Mesendoderm (in vitro differentiated cells): ENCODE measurements at regions not wholly inside any gene's neighbourhood (a gene's known extent, or its start where the extent isn't known, plus 50 kb on each side); places are given as distances from the start of the nearest gene placed in this dataset.

ENCODE experiments used
- DNase-seq: peaks from one replicate; pipeline ENCODE4 v3.0.0; 2013
- H2AK5ac ChIP-seq: 2 replicates; pipeline ENCODE4 v1.6.1; 2013; ENCODE audit warnings: low read length, inconsistent platforms
- H2BK120ac ChIP-seq: 2 replicates; pipeline ENCODE4 v1.6.1; 2013; ENCODE audit warnings: low read depth, mild to moderate bottlenecking, low read length, moderate library complexity, mixed read lengths
- H2BK15ac ChIP-seq: replicated peaks from 2 replicates; pipeline ENCODE4 v1.6.1; 2013; ENCODE audit warnings: low read depth, mild to moderate bottlenecking, moderate library complexity
- H2BK5ac ChIP-seq: 2 replicates; pipeline ENCODE4 v1.6.1; 2013; ENCODE audit warnings: low read length, inconsistent platforms
- H3K18ac ChIP-seq: 2 replicates; pipeline ENCODE4 v1.6.1; 2013; ENCODE audit warnings: mild to moderate bottlenecking, low read length, mixed read lengths
- H3K23ac ChIP-seq: one replicate; pipeline ENCODE4 v1.6.1; 2013; ENCODE audit warnings: low read length
- H3K27ac ChIP-seq: 2 replicates; pipeline ENCODE4 v1.5.1; 2013; ENCODE audit warnings: low read depth, mild to moderate bottlenecking, inconsistent platforms, low read length, moderate library complexity
- H3K27me3 ChIP-seq: 2 replicates; pipeline ENCODE4 v1.6.1; 2013; ENCODE audit warnings: low read length, control low read depth, mild to moderate bottlenecking, inconsistent platforms; ENCODE audit not compliant: insufficient read depth, poor library complexity
- H3K36me3 ChIP-seq: 2 replicates; pipeline ENCODE4 v1.6.1; 2013; ENCODE audit warnings: low read length, inconsistent platforms; ENCODE audit not compliant: control insufficient read depth, insufficient read depth
- H3K4ac ChIP-seq: one replicate; pipeline ENCODE4 v1.6.1; 2013; ENCODE audit warnings: low read depth, mild to moderate bottlenecking, low read length, moderate library complexity
- H3K4me1 ChIP-seq: 2 replicates; pipeline ENCODE4 v1.6.1; 2013; ENCODE audit warnings: low read depth, low read length, inconsistent platforms; ENCODE audit not compliant: control insufficient read depth
- H3K4me2 ChIP-seq: 2 replicates; pipeline ENCODE4 v1.6.1; 2013; ENCODE audit warnings: low read length
- H3K4me3 ChIP-seq: 2 replicates; pipeline ENCODE4 v1.5.1; 2013; ENCODE audit warnings: mild to moderate bottlenecking, low read length
- H3K56ac ChIP-seq: one replicate; pipeline ENCODE4 v1.6.1; 2013; ENCODE audit warnings: low read length
- H3K79me1 ChIP-seq: 2 replicates; pipeline ENCODE4 v1.6.1; 2013; ENCODE audit warnings: low read length, inconsistent platforms
- H3K79me2 ChIP-seq: 2 replicates; pipeline ENCODE4 v1.6.1; 2013; ENCODE audit warnings: mild to moderate bottlenecking, low read length; ENCODE audit not compliant: control insufficient read depth, insufficient read depth
- H3K9ac ChIP-seq: 2 replicates; pipeline ENCODE4 v1.6.1; 2013; ENCODE audit warnings: low read length, inconsistent platforms
- H4K5ac ChIP-seq: one replicate; pipeline ENCODE4 v1.6.1; 2013; ENCODE audit warnings: low read length
- H4K8ac ChIP-seq: one replicate; pipeline ENCODE4 v1.6.1; 2013; ENCODE audit warnings: low read depth, mild to moderate bottlenecking, control low read depth, low read length, moderate library complexity
- WGBS: extraction: QIAGEN DNeasy Blood & Tissue Kit; methylation state at CpG from one replicate; pipeline ENCODE4 v1.1.7; 2013; ENCODE audit warnings: low lambda C conversion rate, missing lambda C conversion rate; ENCODE audit not compliant: insufficient coverage; ENCODE audit errors: extremely low coverage; 5-methylcytosine and 5-hydroxymethylcytosine counted together

- Histone ChIP-seq H3K79me2 (no peaks in the 10 kb centered on the region), H3K4me2 (no peak overlapping the region), H3K9ac (no peak overlapping the region), H3K27me3 (no peaks in the 10 kb centered on the region), H2BK5ac (no peak overlapping the region), H3K4me1 (no peaks in the 10 kb centered on the region), H3K23ac (no peak overlapping the region), H3K27ac (no peak overlapping the region), H3K4me3 (no peak overlapping the region), H2BK15ac (no peak overlapping the region), H3K56ac (no peak overlapping the region), H4K8ac (no peak overlapping the region), H3K4ac (no peak overlapping the region), H2AK5ac (no peak overlapping the region), H3K36me3 (no peaks in the 10 kb centered on the region), H2BK120ac (no peak overlapping the region), H3K79me1 (no peaks in the 10 kb centered on the region), H3K18ac (no peak overlapping the region), H4K5ac (no peak overlapping the region)
- WGBS, result no CpG with 5 or more reads among the region's 2 CpGs
- no peak for DNase-seq
These were observed 105.1 kb downstream of the SEC16B start for GRCh38 chr1:177864538-177865305.

GRCh38 chr1:177863796-177864195 is 106.1 kb downstream of the SEC16B start:
- Histone ChIP-seq H3K79me1 (no peaks in the 10 kb centered on the region), H3K9ac (no peak overlapping the region), H3K27me3 (no peaks in the 10 kb centered on the region), H3K36me3 (no peaks in the 10 kb centered on the region), H3K56ac (no peak overlapping the region), H2BK120ac (no peak overlapping the region), H3K27ac (no peak overlapping the region), H3K4me1 (no peaks in the 10 kb centered on the region), H3K4me2 (no peak overlapping the region), H3K4ac (no peak overlapping the region), H3K23ac (no peak overlapping the region), H3K4me3 (no peak overlapping the region), H3K79me2 (no peaks in the 10 kb centered on the region), H4K8ac (no peak overlapping the region), H2AK5ac (no peak overlapping the region), H3K18ac (no peak overlapping the region), H2BK15ac (no peak overlapping the region), H2BK5ac (no peak overlapping the region), H4K5ac (no peak overlapping the region)
- no peak for DNase-seq
- WGBS, result no CpG with 5 or more reads among the region's 4 CpGs

- Histone ChIP-seq H2BK120ac (no peak overlapping the region), H3K18ac (no peak overlapping the region), H3K4me1 (no peaks in the 10 kb centered on the region), H2BK5ac (no peak overlapping the region), H2BK15ac (no peak overlapping the region), H4K5ac (no peak overlapping the region), H3K56ac (no peak overlapping the region), H3K79me2 (no peaks in the 10 kb centered on the region), H4K8ac (no peak overlapping the region), H3K79me1 (no peaks in the 10 kb centered on the region), H3K9ac (no peak overlapping the region), H3K27me3 (no peaks in the 10 kb centered on the region), H2AK5ac (no peak overlapping the region), H3K23ac (no peak overlapping the region), H3K36me3 (no peaks in the 10 kb centered on the region), H3K4ac (no peak overlapping the region), H3K27ac (no peak overlapping the region), H3K4me3 (no peak overlapping the region), H3K4me2 (no peak overlapping the region)
- DNase-seq, result no peak
- WGBS, result no CpG with 5 or more reads among the region's 2 CpGs
These were observed 106.9 kb downstream of the SEC16B start for GRCh38 chr1:177862916-177863315.

DNA sequence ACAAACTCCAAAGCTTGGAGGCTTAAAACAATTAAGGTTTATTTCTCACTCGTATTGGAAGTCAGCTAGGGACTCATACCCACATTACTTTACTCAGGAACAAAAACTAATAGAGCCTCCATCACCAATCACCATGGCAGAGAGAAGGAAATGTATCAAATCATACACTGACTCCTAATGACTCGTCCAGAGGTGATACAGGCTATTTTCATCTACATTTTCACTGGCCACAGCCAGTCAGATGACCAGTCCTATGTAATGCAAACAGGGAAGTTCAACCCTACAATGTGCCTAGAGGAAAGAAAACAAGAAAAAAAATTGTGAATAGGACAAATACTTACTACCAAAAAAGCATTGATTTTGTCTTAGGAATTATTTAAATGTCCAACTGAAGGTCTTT is 110.3 kb downstream of the SEC16B start:
- H4K8ac ChIP-seq, result no peak overlapping the region
- no peak overlapping the region for H4K5ac ChIP-seq
- H3K4me2 ChIP-seq, result no peak overlapping the region
- H2BK5ac ChIP-seq, result no peak overlapping the region
- no peak overlapping the region for H2BK15ac ChIP-seq
- H3K27ac ChIP-seq, result no peak overlapping the region
- no peak overlapping the region for H3K4ac ChIP-seq
- no peak overlapping the region for H3K18ac ChIP-seq
- no peaks in the 10 kb centered on the region for H3K79me1 ChIP-seq
- no peak overlapping the region for H3K9ac ChIP-seq
- no peak overlapping the region for H2BK120ac ChIP-seq
- H3K23ac ChIP-seq, result no peak overlapping the region
- H3K36me3 ChIP-seq, result no peaks in the 10 kb centered on the region
- DNase-seq, result no peak
- H3K56ac ChIP-seq, result no peak overlapping the region
- H3K4me3 ChIP-seq, result no peak overlapping the region
- no peaks in the 10 kb centered on the region for H3K4me1 ChIP-seq
- no peaks in the 10 kb centered on the region for H3K79me2 ChIP-seq
- no CpG with 5 or more reads among the region's 2 CpGs for WGBS
- H3K27me3 ChIP-seq, result no peaks in the 10 kb centered on the region
- H2AK5ac ChIP-seq, result no peak overlapping the region

DNA sequence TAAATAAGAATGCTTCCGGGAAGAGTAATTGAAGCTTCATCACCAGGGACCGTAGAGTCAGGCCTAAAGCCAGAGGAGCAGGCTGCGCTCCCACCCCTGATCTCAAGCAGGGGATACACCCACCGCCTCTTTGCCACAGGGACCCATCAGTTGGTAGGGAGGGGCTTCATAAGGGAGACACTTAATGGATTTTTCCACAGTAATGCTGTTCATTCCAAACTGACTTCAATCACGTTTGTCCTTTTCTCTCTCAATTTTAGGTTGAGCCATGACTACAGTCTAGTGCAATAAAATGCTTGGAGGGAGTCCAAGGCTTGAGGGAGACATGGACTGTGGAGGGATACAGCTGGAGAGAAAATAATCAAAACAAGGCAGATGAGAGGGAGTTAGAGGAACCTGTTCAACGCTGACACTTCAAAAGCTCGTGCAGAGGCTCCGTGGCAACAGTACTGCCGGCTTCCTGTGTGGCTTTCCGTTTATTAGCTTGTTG is 111.5 kb downstream of the SEC16B start:
- peak; percentile 10 for DNase-seq
- Histone ChIP-seq H3K9ac (no peak overlapping the region), H3K4ac (no peak overlapping the region), H4K8ac (no peak overlapping the region), H3K23ac (no peak overlapping the region), H2BK15ac (no peak overlapping the region), H4K5ac (no peak overlapping the region), H2AK5ac (no peak overlapping the region), H3K18ac (no peak overlapping the region), H3K27ac (no peak overlapping the region), H3K79me2 (no peaks in the 10 kb centered on the region), H3K4me3 (no peak overlapping the region), H2BK5ac (no peak overlapping the region), H3K27me3 (no peaks in the 10 kb centered on the region), H3K79me1 (no peaks in the 10 kb centered on the region), H3K36me3 (no peaks in the 10 kb centered on the region), H3K4me1 (no peaks in the 10 kb centered on the region), H3K4me2 (no peak overlapping the region), H2BK120ac (no peak overlapping the region), H3K56ac (no peak overlapping the region)
- WGBS, result no CpG with 5 or more reads among the region's 10 CpGs

DNA sequence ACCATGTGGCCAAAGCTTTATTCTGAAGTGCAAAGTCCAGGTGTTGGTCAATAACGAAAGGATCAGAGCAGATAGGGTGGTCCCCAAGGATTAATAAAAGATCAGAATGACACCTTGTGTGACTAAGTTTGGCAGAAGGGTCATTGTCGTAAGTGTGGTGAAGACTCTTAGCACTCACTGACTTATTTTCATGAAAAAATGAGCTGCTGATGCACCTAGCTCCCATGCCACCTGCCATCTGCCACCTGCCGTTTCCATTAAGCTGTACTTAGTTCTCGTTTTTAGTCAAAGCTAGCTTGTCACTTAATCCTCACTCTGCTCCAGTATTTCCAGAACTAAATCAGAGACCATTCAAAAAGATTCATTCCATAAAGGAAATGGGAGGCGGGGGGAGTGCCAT is 112.6 kb downstream of the SEC16B start:
- Histone ChIP-seq H3K79me2 (no peaks in the 10 kb centered on the region), H3K79me1 (no peaks in the 10 kb centered on the region), H2AK5ac (no peak overlapping the region), H3K4me3 (no peak overlapping the region), H2BK5ac (no peak overlapping the region), H3K4me1 (no peaks in the 10 kb centered on the region), H3K27ac (no peak overlapping the region), H4K8ac (no peak overlapping the region), H3K27me3 (no peaks in the 10 kb centered on the region), H4K5ac (no peak overlapping the region), H3K56ac (no peak overlapping the region), H3K23ac (no peak overlapping the region), H2BK15ac (no peak overlapping the region), H3K9ac (no peak overlapping the region), H2BK120ac (no peak overlapping the region), H3K4me2 (no peak overlapping the region), H3K4ac (no peak overlapping the region), H3K18ac (no peak overlapping the region), H3K36me3 (no peaks in the 10 kb centered on the region)
- WGBS, result no CpG with 5 or more reads among the region's 5 CpGs
- DNase-seq, result no peak
